G401.6 (cell line): ENCODE measurements at regions not wholly inside any gene's neighbourhood (a gene's known extent, or its start where the extent isn't known, plus 50 kb on each side); places are given as distances from the start of the nearest gene placed in this dataset.

Experiments used
- FAIRE-seq: peaks from 2 replicates; lab custom pipeline; 2012; peaks lifted over from hg19 to GRCh38; lab: Jason Lieb, UNC

DNA sequence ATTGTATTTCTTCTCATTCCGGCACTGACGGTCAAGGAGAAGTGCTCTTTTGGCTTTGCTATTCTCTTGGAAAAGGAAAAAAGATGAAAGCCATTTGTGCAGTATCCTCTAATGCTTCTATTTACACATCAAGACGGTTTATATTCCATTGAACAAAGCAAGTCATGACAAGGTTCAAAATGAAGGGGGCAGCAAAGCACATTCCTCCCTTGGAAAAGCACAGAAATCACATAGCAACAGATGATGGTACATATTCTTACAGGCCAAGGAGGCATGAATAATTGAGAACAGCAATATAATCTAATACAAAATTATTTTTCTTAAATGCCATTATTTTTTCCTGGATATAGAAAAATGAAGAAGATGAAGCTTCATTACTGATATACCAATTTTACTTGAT lies 508.2 kb upstream of the JAG1 start:
- no peak for FAIRE-seq

- no peak for FAIRE-seq
These were observed 508.9 kb upstream of the JAG1 start for GRCh38 chr20:11182720-11183119.

DNA sequence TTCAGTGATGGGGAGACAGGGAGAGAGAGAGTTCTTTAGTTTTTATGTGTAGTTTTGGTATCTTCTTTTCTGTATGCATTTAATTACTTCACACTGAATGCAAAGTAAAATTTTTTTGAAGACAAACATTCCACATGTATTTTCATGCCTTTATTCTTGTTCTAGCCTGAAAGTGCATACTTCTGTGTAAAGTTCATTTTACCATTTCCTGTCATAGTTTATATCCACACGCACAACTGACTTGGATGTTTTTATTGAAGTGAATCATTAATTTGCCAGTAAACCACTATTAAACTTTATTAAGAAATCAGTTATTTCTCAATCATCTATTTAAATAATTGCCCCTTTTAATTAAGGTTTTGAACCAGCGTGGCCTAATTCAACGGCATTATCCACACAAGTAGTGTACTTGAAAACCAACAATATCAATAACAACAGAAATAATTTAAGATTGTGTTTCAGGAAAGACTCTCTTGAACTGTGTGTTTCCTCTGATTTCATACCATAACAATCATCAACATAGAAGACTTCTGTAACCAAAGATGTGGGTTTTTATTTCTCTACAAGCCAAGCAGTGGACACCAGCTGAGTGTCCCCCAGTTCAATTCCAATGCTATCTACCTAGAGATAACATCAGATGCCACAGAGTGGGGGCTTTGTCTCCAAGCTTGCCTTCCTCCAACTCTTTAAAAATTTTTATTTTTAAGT lies 512.7 kb upstream of the JAG1 start:
- no peak for FAIRE-seq

DNA sequence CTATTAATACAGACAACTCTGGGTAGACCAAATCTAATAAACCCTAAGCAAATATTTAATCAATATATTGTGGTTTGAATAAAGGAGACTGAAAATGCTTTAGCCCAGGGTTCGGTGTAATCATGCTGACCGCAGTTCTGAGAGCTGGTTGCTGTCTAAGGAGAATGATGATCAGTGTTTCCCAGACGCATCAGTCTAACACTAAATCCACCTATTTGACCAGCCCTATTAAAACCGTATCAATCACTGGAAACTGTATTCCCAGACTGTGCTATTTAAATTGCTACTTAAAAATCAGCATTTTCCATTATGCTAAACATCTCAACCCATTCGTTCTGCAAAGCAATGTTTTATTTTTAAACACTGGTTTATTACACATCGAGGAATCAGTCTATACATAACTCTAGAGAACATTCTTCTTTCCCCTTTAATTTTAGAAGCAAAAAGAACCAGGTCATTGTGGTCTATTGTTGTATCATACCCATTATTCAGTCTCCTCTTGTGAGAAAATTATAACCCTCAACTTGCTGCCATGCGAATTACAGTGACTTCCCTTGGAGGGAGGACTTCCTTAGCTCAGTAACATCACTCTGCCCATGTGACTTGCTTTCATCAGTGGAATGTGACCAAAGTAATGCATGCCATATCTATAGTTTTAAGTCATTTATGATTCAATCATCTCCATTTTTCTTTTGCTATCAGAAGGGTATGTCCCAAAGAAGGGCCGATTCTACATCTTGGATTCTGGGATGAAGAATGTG lies 515.2 kb upstream of the JAG1 start:
- FAIRE-seq, result no peak

GRCh38 chr20:11190741-11191140 lies 516.9 kb upstream of the JAG1 start:
- FAIRE-seq, result no peak

DNA sequence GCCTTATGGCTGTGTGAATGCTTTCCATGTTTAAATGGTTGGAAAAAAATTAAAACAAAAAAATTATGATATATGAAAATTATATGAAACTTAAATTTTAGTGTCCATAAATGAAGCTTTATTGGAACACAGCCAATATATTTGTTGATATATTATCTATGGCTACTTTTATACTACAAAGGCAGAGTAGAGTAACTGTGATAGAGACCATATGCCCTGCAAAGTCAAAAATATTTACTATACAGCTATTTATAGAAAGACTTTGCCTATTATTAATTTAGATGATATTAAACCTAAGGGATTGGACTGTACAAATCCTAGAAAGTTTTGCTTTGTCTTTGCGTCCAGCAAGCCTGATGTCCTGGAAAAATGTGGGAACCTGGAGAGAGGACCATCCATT lies 518.3 kb upstream of the JAG1 start:
- FAIRE-seq, result no peak

DNA sequence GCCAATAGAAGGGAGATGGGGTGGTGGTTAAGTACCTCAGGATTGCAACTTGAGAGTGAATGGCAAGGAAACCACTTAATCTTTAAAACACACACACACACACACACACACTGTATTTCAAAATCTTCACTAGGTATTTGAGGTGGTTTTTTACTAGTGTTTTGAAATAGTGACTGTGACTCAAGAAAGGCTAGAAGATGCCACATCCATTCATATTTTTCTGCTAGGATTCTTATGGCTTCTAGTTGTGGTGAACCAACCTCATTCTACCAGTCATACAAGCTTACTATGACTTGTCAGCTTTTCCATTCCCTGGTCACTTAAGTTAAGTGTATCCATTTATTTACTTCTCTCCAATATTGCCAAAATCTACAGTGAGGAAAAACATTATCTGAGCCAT lies 519.4 kb upstream of the JAG1 start:
- FAIRE-seq, result no peak

DNA sequence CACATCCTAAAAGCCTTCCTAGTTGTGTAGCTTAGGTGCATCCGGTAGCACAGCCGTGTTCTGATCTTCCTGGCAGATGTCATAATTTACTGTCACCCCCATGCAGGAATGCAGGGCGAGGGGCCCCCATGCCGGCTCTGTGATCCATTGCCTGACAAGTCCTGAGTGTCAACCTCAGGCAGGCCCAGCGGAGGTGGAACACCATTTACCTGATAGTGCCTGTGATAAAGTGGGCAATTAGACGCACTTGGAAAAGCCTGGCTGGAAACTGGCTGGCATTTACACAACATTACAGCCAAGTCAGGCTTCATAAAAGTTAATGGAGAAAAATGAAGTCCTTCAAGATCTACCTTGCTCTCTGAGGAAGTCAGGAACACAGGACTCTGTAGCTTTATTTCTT lies 521.4 kb upstream of the JAG1 start:
- FAIRE-seq, result no peak

DNA sequence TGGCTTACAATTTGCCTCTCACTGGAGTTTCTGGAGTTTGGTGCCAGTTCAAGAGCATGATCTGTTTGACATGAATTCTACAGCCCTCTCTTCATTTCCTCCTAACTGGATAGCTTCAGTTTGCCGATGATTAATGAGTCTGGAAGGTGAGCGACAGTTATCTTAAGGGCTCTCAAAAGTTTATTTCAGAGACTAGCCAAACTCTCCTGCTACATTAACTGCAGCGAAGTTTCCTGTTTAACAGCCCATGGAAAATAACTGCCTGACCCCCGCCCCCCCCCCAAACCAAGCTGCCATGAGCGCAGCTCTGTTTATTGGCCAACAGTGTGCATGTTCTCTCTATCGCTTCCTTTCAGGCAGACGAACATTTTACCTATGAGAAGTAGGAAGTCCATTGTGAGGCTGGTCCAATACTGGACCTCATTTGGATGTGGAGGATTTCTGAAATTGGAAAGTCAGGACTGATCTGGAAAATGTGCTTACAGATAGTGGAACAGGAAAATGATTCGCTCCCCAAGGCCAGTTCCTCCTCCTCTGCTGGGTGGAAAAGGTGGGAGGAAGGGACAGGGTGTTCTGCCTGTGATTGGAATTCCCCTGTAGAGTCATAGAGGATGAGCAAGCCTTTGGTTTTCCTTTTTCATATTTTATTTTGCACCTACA lies 522.2 kb upstream of the JAG1 start:
- FAIRE-seq, result no peak

- no peak for FAIRE-seq
These were observed 524.1 kb upstream of the JAG1 start for GRCh38 chr20:11197851-11198250.

GRCh38 chr20:11200423-11200822 lies 526.6 kb upstream of the JAG1 start:
- no peak for FAIRE-seq

DNA sequence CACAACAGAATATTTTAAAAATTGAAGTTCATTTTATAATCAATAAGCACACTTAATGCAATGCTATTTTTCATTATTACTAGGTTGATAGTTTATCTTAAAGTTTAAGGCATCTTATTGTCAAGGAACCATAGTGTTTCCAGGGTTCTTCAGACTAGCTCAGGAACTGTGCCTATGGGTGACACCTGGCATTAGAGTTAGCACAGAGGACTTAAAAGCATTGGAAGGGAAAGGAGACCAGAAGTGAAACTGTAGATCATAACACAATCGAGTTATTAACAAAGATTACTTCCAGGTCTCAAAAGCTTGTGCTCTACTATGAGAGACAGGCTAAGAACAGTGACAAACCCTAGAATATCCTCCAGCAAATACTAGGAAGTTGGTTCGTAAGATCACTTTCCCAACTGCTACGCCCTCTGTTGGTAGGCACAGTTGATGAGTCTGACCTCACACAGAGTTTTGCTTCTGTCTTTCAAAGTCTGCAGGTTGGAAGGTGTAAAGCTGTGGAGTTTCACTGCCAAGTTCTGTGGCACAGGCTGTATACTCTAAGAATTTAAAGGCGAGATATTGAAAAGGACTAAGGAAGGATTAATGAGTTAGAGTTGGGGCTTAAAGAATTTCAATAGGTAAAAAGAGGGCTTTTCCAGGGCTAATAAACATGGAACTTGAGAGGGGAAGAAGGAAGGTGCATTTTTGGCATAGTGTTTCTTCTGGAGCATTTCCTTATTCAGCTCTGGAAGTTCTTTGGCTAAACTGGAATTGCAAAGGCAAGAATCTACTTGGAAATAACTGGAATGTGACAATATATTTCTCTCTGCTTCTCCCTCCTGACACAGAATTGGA lies 531.3 kb upstream of the JAG1 start:
- peak; percentile 60 for FAIRE-seq

GRCh38 chr20:11205769-11206362 lies 532.1 kb upstream of the JAG1 start:
- no peak for FAIRE-seq

DNA sequence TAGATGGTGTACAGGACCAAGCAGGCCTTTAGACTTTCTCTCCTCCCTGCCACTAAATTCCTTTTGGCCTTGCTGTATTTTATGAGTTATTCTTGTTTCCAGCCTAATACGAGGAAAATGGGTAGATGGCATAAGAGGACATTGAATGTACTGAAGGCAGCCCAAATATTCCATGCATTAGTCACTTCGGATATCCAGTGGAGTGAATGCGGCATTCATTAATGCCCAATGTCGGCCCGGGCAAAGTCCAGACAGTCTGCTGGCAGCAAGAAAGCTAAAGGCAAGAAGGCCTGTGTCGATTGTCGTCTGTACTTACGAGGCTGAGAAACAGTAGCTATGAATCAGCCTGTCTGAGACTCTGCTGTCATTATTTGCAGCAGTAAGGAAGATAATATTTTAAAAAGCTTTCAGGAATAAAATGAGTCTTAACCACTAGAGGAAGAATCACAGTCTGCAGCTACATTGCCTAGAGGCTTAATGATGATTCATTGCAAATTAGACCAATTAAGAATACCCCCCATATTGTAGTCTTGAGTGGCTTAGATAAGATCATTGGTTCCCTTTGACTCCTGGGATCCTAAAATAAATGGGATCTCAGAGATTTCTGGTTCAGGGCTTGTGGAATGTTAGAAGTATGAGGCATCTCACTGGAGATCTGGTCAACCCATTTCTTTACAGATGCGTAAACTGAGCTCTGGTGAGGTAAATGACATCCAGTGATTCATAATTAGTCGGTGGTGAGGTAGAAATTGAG lies 534.1 kb upstream of the JAG1 start:
- no peak for FAIRE-seq

DNA sequence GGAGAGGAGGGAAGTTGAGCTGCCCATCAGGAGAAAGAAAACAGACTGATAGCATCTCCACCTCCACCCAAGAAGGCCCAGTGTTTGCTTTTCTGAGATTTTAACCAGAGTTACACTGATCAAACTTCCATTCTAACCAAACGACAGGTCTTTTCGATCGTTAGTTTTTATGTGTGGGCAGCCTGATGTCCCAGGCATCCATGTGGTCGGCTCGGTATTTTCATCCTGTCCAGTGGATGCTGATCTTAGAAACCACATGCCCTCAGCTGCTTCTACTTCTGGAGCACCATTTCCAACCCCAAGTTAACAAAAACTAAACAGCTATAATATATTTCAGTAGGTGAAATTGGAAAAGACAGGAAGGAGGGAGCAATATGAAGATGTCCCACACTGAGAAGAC lies 536.8 kb upstream of the JAG1 start:
- no peak for FAIRE-seq

GRCh38 chr20:11212272-11212671 lies 538.5 kb upstream of the JAG1 start:
- FAIRE-seq, result no peak

GRCh38 chr20:11212902-11213301 lies 539.1 kb upstream of the JAG1 start:
- no peak for FAIRE-seq

- FAIRE-seq, result no peak
These were observed 540.5 kb upstream of the JAG1 start for GRCh38 chr20:11214256-11214840.

DNA sequence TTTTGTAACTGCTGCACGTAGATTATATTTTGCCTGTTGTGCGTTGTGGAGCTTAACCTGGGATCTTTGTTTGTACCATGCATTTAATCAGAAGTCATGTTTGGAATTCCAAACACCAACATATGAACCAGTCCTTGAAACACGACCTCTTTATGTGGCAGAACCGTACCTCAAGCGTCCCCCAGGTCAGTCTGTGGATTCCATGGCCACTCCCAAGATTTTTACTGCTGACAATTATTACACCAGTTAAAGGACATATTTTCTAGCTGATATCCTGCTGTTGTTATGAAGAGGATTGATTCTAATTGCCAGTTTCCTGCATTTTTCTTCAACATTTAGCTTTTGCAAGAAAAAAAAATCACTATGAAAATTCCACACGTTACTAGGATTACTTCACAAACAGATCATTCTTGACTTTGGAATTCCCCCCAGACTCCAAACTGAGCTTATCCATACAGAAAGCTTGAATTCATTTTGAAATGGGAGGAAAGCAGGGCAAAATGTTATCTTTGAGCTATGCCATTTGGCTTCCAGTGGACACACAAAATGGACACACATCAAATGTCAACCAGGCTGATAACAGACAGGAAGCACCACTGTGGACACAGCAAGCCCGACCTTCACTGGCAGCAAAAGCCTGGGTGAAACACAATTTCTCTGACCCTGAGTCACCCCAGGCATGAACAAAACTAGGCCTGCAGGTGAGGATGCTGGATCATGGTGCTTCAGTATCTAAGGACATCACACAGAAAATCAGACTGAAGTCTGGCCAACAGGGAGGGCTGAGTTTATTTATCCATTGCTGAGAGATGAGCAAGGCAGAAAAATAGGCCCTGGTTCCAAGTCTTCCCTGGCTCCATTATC lies 542.9 kb upstream of the JAG1 start:
- no peak for FAIRE-seq
